Spinal cord (tissue), 9 donors: ENCODE measurements at regions not wholly inside any gene's neighbourhood (a gene's known extent, or its start where the extent isn't known, plus 50 kb on each side); places are given as distances from the start of the nearest gene placed in this dataset.

Source experiments
- DNase-seq, 6 donors: peaks; one replicate each; pipeline versions ENCODE4 v3.0.0 to v3.0.0-alpha.2; 2013 to 2015; ENCODE audit warnings: low spot score in 6 of 6, low read depth in 4 of 6
- H3K27ac ChIP-seq: one replicate; pipeline ENCODE4 v1.5.1; 2013; ENCODE audit warnings: low read depth, low read length, control low read depth
- H3K27me3 ChIP-seq: one replicate; pipeline ENCODE4 v1.6.1; 2013; ENCODE audit warnings: low read length; ENCODE audit not compliant: control insufficient read depth, insufficient read depth
- H3K36me3 ChIP-seq: one replicate; pipeline ENCODE4 v1.6.1; 2013; ENCODE audit warnings: low read length; ENCODE audit not compliant: control insufficient read depth, insufficient read depth
- H3K4me1 ChIP-seq: one replicate; pipeline ENCODE4 v1.6.1; 2013; ENCODE audit warnings: low read length; ENCODE audit not compliant: control insufficient read depth, insufficient read depth
- H3K4me3 ChIP-seq: one replicate; pipeline ENCODE4 v1.5.1; 2013; ENCODE audit warnings: low read depth, low read length, control low read depth
- H3K9me3 ChIP-seq: one replicate; pipeline ENCODE4 v1.6.1; 2013; ENCODE audit warnings: low read length; ENCODE audit not compliant: control insufficient read depth, insufficient read depth
- WGBS: methylation state at CpG from one replicate; pipeline ENCODE4 v1.1.5; 2013; ENCODE audit warnings: missing lambda C conversion rate; ENCODE audit not compliant: insufficient coverage; 5-methylcytosine and 5-hydroxymethylcytosine counted together
- donor health status: healthy.

DNA sequence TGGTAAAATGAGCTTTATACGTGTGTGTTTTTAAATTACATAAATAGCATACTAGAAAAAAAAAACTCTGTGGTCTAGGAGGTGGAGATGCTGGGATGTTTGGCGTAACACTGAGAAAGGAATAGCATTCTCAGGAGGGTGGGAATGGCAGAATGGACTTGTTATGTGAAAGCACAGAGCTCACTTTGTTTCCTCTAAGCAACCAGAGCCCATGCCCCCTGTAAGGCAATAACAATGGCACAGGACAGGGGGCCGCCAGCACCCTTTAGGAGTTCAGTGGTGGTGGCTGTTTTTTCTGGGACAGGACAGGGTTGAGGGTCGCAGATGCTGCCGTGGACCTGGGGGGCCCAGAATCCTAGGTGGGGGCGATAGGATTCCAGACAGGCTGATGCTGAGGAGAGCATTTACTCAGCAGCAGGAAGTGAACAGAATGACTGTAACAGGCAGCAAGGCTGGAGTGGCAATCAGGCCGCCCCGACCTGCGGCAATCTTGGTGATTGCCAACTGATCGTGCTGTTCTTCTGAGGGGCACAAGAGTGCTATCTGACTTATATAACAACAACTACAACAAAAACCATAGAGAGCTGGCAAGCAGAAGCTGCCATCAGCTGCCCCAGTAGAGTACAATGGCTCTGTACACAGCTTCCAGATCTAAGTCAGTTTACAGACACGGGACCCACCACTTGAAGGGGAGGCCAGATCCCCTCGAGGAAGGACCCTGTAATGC, 160.4 kb downstream of the UACA start:
- peak in 2 of 6 donors; percentile 22 to 33 for DNase-seq
- WGBS: 45% methylated on average over 10 of the region's 12 CpGs

DNA sequence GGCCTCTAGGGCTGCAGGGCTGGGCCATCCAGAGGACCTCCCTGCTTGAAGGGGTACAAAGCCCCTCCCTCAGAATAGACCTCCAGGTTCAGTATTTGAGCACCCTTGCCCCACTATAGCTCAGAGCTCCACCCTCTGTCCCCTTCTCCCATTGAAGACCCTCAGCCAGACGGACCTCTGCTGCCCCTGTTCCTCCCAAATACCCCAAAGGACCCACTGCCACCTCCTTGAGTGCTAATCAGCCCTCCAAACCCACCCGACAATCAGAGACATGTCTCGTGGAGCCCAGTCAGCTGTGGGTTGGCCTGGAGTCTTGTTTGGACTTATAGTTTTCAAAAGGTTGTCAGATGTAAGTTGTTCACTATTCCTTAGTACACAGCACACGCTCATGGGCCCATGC, 161.1 kb downstream of the UACA start:
- Histone ChIP-seq H3K36me3 (no peaks in the 10 kb centered on the region), H3K4me1 (peaks cover 47% of the 10 kb centered on the region), H3K4me3 (no peak overlapping the region), H3K27ac (no peak overlapping the region), H3K27me3 (no peaks in the 10 kb centered on the region), H3K9me3 (no peaks in the 10 kb centered on the region)
- WGBS: 93% methylated on average over 1 of the region's 4 CpGs
- no peak for DNase-seq

More for the DNA sequence above, 160.4 kb downstream of the UACA start:
- H3K9me3 ChIP-seq: no peaks in the 10 kb centered on the region
- no peaks in the 10 kb centered on the region for H3K27me3 ChIP-seq
- no peaks in the 10 kb centered on the region for H3K36me3 ChIP-seq
- no peak overlapping the region for H3K4me3 ChIP-seq
- H3K4me1 ChIP-seq: peaks cover 49% of the 10 kb centered on the region
- H3K27ac ChIP-seq: no peak overlapping the region

DNA sequence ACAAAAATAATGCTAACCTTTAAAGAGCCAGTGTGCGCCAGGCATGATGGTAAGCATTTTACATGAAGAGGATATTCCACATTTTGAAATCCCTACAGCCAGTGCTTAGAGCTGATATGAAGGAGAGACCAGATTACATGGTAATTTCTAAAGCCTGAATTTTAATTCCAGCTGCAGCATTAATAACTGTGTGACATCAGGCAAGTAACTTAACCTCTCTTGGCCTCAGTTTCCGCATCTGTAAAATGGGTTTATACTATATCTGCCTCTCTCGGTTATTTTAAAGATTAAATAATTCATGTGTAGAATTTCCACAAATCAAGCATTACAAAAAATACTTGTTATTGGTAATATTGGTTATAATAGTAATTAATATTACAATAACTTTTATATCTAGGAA, 165.4 kb downstream of the UACA start:
- no CpG with 5 or more reads among the region's 3 CpGs for WGBS
- H3K9me3 ChIP-seq: no peaks in the 10 kb centered on the region
- no peak for DNase-seq
- no peak overlapping the region for H3K4me3 ChIP-seq
- H3K27me3 ChIP-seq: no peaks in the 10 kb centered on the region
- no peak overlapping the region for H3K27ac ChIP-seq
- no peaks in the 10 kb centered on the region for H3K36me3 ChIP-seq
- H3K4me1 ChIP-seq: peaks cover 8% of the 10 kb centered on the region

DNA sequence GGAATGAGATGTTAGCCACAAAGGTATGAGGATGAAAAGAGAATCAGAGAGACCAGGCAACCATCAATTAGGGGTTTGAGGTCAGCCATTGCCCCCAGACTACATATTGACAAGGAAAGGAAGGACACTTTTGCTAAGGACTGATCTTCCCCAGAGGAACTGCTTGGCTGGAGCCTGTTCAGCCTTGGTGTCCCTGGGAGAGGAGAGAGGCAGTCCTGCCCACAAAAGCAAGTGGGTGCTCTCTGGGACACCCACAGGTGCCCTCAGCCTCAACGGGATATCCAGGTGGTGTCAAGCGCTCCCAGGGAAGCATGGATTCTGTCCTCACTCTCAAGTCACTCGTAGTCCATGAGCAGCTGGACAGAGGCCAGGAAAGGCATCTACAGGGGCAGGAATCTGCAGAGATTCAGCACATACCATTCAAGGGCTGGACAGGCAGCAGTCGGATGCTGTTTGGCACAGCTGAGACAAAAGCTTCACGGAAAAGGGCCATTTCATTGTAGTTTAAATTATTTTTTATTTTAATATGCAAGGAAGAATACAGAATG, 166.2 kb downstream of the UACA start:
- WGBS: 59% methylated on average over 3 of the region's 5 CpGs
- H3K27ac ChIP-seq: no peak overlapping the region
- DNase-seq: no peak

DNA sequence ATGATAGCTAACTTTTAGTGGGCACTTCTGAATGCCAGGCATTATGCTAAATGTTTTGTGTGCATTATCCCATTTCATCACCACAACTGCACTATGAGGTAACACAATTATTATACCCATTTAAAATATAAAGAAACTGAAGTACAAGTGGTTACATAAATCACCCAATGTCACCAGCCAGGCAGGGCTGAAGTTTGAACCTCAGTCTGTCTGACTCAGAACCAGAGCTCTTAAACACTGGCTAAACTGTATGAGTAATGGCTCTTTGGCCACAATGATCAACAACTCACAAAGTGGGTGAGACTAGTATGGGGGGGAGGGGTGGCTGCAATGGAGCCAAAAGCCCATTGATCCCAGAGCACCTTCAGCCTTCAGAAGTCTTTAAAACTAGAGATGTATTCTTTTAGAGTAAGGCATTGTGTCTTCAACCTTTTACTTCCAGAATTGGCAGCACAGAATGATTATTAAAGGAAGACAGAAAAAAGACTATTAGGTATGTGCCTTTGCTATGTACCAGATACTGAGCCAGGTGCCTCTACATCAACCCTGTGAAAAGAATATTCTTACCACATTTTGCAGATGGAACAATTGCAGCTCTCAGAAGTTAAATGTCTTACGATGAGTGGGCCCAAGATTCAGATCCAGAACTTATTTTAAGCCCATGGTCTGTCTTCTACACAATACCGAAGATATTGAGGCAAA, 166.9 kb downstream of the UACA start:
- Histone ChIP-seq H3K4me3 (no peak overlapping the region), H3K36me3 (no peaks in the 10 kb centered on the region), H3K4me1 (no peaks in the 10 kb centered on the region), H3K27ac (no peak overlapping the region), H3K27me3 (no peaks in the 10 kb centered on the region), H3K9me3 (no peaks in the 10 kb centered on the region)
- WGBS: 100% methylated on average over 1 of the region's 2 CpGs
- no peak for DNase-seq

More for the DNA sequence above, 166.2 kb downstream of the UACA start:
- Histone ChIP-seq H3K36me3 (no peaks in the 10 kb centered on the region), H3K4me1 (peaks cover 2% of the 10 kb centered on the region), H3K9me3 (no peaks in the 10 kb centered on the region), H3K4me3 (no peak overlapping the region), H3K27me3 (no peaks in the 10 kb centered on the region)

DNA sequence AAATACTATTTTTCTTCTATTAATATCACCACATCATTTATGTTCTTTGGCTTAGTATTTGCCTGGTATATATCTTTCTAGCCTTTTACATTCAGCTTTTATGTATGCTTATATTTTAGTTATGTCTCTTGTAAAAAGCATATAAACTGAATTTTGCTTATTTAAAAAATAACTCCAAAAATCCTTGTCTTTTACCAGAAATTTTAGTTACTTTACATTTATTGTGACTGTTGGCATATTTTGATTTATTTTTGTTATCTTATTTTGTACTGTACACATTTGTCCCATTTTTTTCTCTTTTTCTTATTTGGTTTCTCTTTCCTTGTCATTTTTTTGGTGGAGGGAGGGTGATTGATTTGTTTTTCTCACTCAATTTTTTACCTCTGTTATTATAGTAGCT, 169.6 kb downstream of the UACA start:
- no peak for DNase-seq
- Histone ChIP-seq H3K4me1 (no peaks in the 10 kb centered on the region), H3K36me3 (no peaks in the 10 kb centered on the region), H3K9me3 (no peaks in the 10 kb centered on the region), H3K4me3 (no peak overlapping the region), H3K27ac (no peak overlapping the region), H3K27me3 (no peaks in the 10 kb centered on the region)

DNA sequence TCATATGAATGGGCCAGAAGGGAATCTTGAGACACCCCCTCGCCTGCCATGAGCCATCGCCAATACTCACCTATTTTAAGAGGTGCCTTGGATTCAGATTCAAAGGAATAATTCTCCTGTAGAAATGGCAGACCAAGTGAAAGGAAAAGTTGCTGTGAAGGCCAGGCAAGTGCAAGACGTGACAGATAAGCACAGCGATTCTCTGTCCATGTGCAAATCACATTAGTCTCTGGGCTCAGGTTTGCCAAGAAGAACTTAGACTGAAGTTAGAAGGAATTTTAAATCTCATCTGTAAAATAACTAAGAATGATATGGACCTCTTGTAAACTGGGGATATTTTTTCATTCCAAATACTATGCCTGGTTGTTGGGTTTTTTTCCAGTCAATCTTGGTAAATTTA, 173.6 kb downstream of the UACA start:
- 94% methylated on average over 2 of the region's 4 CpGs for WGBS
- H3K27me3 ChIP-seq: peaks cover 7% of the 10 kb centered on the region
- peaks cover 2% of the 10 kb centered on the region for H3K9me3 ChIP-seq
- no peak for DNase-seq
- H3K36me3 ChIP-seq: no peaks in the 10 kb centered on the region
- no peak overlapping the region for H3K27ac ChIP-seq
- H3K4me1 ChIP-seq: peaks cover 11% of the 10 kb centered on the region
- no peak overlapping the region for H3K4me3 ChIP-seq

DNA sequence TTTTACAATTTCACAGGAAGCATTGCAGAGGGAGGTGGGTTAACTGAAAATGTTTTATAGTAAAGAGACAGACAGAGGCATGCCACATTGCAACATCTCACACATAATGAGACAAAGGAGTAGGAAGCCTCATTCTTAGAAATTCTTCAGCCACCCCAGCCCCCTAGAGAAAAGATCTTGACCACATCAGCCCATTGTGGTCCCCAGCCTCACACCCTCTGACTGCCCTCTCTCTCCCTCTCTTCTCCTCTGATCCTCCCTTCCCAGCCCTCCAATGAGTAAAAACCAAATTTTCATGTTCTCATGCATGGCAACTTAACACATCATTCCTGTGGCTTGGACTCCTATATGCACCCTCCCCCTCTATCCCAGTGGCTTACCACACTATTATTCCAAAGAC, 174.1 kb downstream of the UACA start:
- no peak overlapping the region for H3K4me3 ChIP-seq
- peaks cover 2% of the 10 kb centered on the region for H3K9me3 ChIP-seq
- H3K36me3 ChIP-seq: no peaks in the 10 kb centered on the region
- no peak for DNase-seq
- peaks cover 12% of the 10 kb centered on the region for H3K27me3 ChIP-seq
- no peak overlapping the region for H3K27ac ChIP-seq
- H3K4me1 ChIP-seq: peaks cover 11% of the 10 kb centered on the region

DNA sequence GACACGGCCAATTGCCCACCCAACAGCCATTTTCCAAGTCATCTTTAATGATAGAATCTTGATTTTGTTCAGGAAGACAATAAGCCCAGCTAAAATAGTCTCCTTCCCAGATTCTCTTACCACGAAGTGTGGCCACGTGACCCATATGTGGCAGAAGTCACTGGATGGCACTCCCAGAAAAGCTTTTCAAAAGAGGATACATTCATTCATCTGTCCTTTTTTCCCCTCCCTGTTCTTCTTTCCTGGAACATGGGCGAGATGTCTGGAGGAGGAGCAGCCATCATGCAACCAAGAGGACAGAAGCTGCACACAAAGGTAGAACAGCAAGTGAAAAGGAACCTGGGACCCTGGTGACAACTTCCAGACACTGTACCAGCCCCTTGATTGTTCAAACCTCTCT, 174.7 kb downstream of the UACA start:
- DNase-seq: no peak
- Histone ChIP-seq H3K27ac (no peak overlapping the region), H3K36me3 (no peaks in the 10 kb centered on the region), H3K4me1 (peaks cover 11% of the 10 kb centered on the region), H3K27me3 (peaks cover 13% of the 10 kb centered on the region), H3K9me3 (peaks cover 2% of the 10 kb centered on the region), H3K4me3 (no peak overlapping the region)
- 100% methylated on average over 3 of the region's 4 CpGs for WGBS
